GM10248 (cell line): ENCODE measurements at regions not wholly inside any gene's neighbourhood (a gene's known extent, or its start where the extent isn't known, plus 50 kb on each side); places are given as distances from the start of the nearest gene placed in this dataset.

Experiments used
- CTCF ChIA-PET: fragments of 300-600 bp; sonication (Branson Sonifier 250); formaldehyde crosslinking; extraction: SDS; loops from one replicate; lab custom pipeline; 2021; ENCODE audit warnings: antibody characterized with exemption; lab: Yijun Ruan, JAX
- POLR2A ChIA-PET: fragments of 350-650 bp; sonication (Branson Sonifier 250); formaldehyde crosslinking; extraction: SDS; loops from one replicate; lab custom pipeline; 2020; ENCODE audit warnings: antibody characterized with exemption; lab: Yijun Ruan, JAX
- DNase-seq: peaks from one replicate; pipeline ENCODE4 v3.0.0; 2012; ENCODE audit errors: extremely low spot score
- TF ChIP-seq, protein P1 (sequence below): IDR thresholded peaks from 2 replicates; pipeline ENCODE4 v1.5.1; 2012; ENCODE audit warnings: mild to moderate bottlenecking, low read depth; ENCODE audit errors: extremely low read depth, missing control alignments, control extremely low read depth

DNA sequence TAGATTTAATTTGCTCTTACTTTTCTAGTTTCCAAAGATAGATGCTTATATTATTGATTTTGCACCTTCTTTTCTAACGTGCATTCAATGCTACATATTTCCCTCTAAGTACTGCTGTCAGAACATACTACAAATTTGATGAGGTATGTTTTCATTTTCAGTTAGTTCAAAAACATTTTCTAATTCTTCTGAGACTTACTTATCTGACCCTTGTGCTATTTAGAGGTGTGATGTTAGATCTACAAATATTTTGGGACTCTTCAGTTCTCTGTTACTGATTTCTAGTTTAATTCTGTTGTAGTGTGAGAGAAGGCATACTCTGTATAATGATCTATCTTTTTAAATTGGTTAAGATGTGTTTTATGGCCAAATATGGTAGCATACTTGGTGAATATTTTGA, 97.8 kb upstream of the TMEM168 start:
- DNase-seq = no peak
- ChIA-PET CTCF (no interaction called here), POLR2A (no interaction called here)
- TF ChIP-seq, protein P1, sequence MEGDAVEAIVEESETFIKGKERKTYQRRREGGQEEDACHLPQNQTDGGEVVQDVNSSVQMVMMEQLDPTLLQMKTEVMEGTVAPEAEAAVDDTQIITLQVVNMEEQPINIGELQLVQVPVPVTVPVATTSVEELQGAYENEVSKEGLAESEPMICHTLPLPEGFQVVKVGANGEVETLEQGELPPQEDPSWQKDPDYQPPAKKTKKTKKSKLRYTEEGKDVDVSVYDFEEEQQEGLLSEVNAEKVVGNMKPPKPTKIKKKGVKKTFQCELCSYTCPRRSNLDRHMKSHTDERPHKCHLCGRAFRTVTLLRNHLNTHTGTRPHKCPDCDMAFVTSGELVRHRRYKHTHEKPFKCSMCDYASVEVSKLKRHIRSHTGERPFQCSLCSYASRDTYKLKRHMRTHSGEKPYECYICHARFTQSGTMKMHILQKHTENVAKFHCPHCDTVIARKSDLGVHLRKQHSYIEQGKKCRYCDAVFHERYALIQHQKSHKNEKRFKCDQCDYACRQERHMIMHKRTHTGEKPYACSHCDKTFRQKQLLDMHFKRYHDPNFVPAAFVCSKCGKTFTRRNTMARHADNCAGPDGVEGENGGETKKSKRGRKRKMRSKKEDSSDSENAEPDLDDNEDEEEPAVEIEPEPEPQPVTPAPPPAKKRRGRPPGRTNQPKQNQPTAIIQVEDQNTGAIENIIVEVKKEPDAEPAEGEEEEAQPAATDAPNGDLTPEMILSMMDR = no peak

DNA sequence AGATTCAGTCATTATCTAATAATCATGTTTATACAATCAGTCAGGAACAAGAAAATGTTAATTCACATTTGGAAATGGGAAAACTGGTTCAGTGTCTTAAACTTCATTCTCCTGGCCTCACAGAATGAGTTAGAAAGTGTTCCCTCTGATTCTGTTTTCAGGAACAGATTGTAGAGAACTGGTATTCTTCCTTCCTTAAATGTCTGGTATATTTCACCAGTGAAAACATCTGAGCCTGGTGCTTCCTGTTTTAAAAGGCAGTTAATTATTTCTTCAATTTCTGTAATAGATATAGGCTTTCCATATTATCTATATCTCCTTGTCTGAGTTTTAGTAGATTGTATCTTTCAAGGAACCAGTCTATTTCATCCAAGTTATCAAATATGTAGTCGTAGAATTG, 97.1 kb upstream of the TMEM168 start:
- POLR2A ChIA-PET = no interaction called here
- TF ChIP-seq, protein P1 = no peak
- DNase-seq = no peak
- CTCF ChIA-PET = interaction anchor here (1.1 kb wide), 1 partner anchor 9 kb away, joined by 4 read pairs; no protein-coding TSS in a partner anchor

DNA sequence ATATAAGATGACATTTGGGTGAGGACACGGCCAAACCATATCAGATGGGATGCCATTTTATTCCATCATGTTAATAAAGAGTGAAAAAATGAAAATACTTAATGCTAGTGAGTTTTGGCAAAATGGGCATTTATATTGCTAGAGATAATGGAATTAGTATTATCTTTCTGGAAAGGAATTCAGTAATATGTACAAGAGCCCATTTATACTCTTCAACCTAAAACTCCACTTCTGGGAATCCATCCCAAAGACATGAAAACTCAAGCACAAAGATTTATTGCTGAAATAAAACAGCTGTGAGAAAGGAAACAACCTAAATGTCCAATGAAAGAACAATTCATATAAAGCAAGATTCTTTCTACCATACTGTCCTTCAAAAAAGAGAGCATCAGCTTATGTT, 96.0 kb upstream of the TMEM168 start:
- POLR2A ChIA-PET = no interaction called here
- DNase-seq = no peak
- TF ChIP-seq, protein P1 = no peak
- CTCF ChIA-PET = interaction anchor here (1.1 kb wide), 1 partner anchor 10 kb away, joined by 4 read pairs; no protein-coding TSS in a partner anchor

DNA sequence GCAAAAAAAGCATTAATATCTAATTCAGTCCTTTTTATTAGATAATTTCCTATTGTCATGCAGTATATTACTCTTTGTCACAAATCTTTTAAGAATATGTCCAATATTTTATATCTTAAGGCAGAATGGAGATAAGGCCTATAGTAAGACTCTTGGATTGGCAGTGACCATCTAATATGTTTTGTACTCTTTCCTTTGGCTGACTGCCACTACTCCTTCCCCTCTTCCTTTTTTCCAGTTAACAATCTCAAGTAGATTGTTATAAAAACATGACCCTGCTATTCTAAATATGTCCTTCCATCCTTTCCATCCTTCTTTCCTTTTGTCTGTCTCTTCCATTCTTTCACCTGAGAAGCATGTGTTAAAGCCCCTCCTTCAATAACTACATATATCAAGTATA, 92.8 kb upstream of the TMEM168 start:
- ChIA-PET POLR2A (no interaction called here), CTCF (interaction anchor here (0.6 kb wide), 1 partner anchor 13 kb away, joined by 3 read pairs; no protein-coding TSS in a partner anchor)

DNA sequence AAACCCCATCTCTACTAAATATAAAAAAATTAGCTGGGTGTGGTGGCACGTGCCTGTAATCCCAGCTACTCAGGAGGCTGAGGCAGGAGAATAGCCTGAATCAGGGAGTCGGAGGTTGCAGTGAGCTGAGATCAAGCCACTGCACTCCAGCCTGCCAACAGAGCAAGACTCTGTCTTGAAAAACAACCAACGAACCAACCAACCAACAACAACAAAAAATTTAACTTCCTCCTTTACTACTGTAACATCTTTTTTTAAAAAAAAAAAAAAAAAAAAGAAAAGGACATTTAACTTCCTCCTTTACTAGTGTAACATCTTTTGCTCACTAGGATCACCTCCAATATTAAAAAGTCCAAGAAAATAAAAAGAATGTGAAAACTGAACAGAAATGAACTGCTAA, 92.3 kb upstream of the TMEM168 start:
- no peak for DNase-seq
- ChIA-PET POLR2A (no interaction called here), CTCF (interaction anchor here (1.3 to 1.9 kb wide), 2 partner anchors 8 to 13 kb away, joined by 7 to 12 read pairs; no protein-coding TSS in a partner anchor)
- TF ChIP-seq, protein P1 = no peak

More for the DNA sequence above, 92.8 kb upstream of the TMEM168 start:
- DNase-seq = no peak
- TF ChIP-seq, protein P1 = no peak

DNA sequence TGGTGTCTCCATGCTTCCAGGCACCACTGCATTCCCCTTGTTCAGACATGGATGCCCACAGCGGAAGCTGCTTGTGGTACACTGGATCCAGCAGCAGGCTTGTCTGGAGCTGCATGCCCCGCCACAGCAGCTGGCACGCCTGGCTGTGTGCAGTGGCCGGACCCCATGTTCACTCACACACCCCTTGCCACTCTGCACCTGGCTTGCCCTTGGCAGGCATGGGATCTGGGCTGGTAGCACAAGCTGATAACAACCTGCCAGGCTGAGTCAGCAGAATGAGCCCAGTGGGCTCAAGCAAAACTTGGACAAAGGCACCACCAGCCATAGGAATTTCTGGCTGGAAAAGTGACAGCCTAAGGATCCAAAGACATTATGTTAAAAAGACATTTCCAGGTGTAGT, 91.8 kb upstream of the TMEM168 start:
- DNase-seq = no peak
- POLR2A ChIA-PET = interaction anchor here (1.1 kb wide), 1 partner anchor 431 kb away, joined by 3 read pairs; no protein-coding TSS in a partner anchor
- CTCF ChIA-PET = interaction anchor here (1.3 to 2.7 kb wide), 3 partner anchors 9 to 17 kb away, joined by 7 to 12 read pairs (median 9); no protein-coding TSS in a partner anchor
- TF ChIP-seq, protein P1 = no peak
